ENCODE measurements at regions not wholly inside any gene's neighbourhood (a gene's known extent, or its start where the extent isn't known, plus 50 kb on each side); places are given as distances from the start of the nearest gene placed in this dataset.
"Not testable (repeated sequence)": the region's sequence is repeated elsewhere in the genome, so short reads cannot be mapped to it uniquely, and the experiment has no call there.

GRCh38 chr3:26193558-26193957 is 403.7 kb downstream of the OXSM start:
- no peak for DNase-seq

GRCh38 chr3:26196781-26197180 is 406.9 kb downstream of the OXSM start:
- no peak for DNase-seq

GRCh38 chr3:26198609-26199008 is 408.7 kb downstream of the OXSM start:
- DNase-seq = no peak

GRCh38 chr3:26202169-26202568 is 412.3 kb downstream of the OXSM start:
- DNase-seq = no peak

GRCh38 chr3:26205475-26205874 is 415.6 kb downstream of the OXSM start:
- no peak for DNase-seq

GRCh38 chr3:26208201-26208600 is 414.4 kb upstream of the LRRC3B start:
- DNase-seq = no peak

GRCh38 chr3:26229801-26230200 is 392.8 kb upstream of the LRRC3B start:
- no peak for DNase-seq

- no peak for DNase-seq
Measured at GRCh38 chr3:26233374-26233773, 389.2 kb upstream of the LRRC3B start.

GRCh38 chr3:26236531-26236930 is 386.0 kb upstream of the LRRC3B start:
- no peak for DNase-seq

GRCh38 chr3:26237036-26237682 is 385.4 kb upstream of the LRRC3B start:
- DNase-seq = no peak

- not testable (repeated sequence) for DNase-seq
Measured at GRCh38 chr3:26244586-26244985, 378.0 kb upstream of the LRRC3B start.

- DNase-seq = no peak
Measured at GRCh38 chr3:26245236-26245635, 377.3 kb upstream of the LRRC3B start.

- no peak for DNase-seq
Measured at GRCh38 chr3:26246901-26247300, 375.7 kb upstream of the LRRC3B start.

GRCh38 chr3:26247712-26248111 is 374.9 kb upstream of the LRRC3B start:
- DNase-seq = no peak

GRCh38 chr3:26252001-26252400 is 370.6 kb upstream of the LRRC3B start:
- no peak for DNase-seq

GRCh38 chr3:26256224-26256623 is 366.3 kb upstream of the LRRC3B start:
- no peak for DNase-seq

- no peak for DNase-seq
Measured at GRCh38 chr3:26259176-26259575, 363.4 kb upstream of the LRRC3B start.

GRCh38 chr3:26260139-26260538 is 362.4 kb upstream of the LRRC3B start:
- no peak for DNase-seq

GRCh38 chr3:26264708-26265107 is 357.9 kb upstream of the LRRC3B start:
- no peak for DNase-seq

- DNase-seq = no peak
Measured at GRCh38 chr3:26271848-26272247, 350.7 kb upstream of the LRRC3B start.

GRCh38 chr3:26273196-26273595 is 349.4 kb upstream of the LRRC3B start:
- no peak for DNase-seq

- DNase-seq = no peak
Measured at GRCh38 chr3:26279091-26279490, 343.5 kb upstream of the LRRC3B start.

GRCh38 chr3:26280517-26280916 is 342.1 kb upstream of the LRRC3B start:
- DNase-seq = no peak

GRCh38 chr3:26281284-26281985 is 341.1 kb upstream of the LRRC3B start:
- DNase-seq = no peak

- not testable (repeated sequence) for DNase-seq
Measured at GRCh38 chr3:26284503-26284902, 338.1 kb upstream of the LRRC3B start.
